ENCODE measurements at regions not wholly inside any gene's neighbourhood (a gene's known extent, or its start where the extent isn't known, plus 50 kb on each side); places are given as distances from the start of the nearest gene placed in this dataset.
"Not testable (repeated sequence)": the region's sequence is repeated elsewhere in the genome, so short reads cannot be mapped to it uniquely, and the experiment has no call there.

- TF ChIP-seq POLR2A, POLR2AphosphoS5 (IDR thresholded peaks at IDR 0.05): not testable (repeated sequence)
- TF ChIP-seq, protein P1, sequence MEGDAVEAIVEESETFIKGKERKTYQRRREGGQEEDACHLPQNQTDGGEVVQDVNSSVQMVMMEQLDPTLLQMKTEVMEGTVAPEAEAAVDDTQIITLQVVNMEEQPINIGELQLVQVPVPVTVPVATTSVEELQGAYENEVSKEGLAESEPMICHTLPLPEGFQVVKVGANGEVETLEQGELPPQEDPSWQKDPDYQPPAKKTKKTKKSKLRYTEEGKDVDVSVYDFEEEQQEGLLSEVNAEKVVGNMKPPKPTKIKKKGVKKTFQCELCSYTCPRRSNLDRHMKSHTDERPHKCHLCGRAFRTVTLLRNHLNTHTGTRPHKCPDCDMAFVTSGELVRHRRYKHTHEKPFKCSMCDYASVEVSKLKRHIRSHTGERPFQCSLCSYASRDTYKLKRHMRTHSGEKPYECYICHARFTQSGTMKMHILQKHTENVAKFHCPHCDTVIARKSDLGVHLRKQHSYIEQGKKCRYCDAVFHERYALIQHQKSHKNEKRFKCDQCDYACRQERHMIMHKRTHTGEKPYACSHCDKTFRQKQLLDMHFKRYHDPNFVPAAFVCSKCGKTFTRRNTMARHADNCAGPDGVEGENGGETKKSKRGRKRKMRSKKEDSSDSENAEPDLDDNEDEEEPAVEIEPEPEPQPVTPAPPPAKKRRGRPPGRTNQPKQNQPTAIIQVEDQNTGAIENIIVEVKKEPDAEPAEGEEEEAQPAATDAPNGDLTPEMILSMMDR (IDR thresholded peaks at IDR 0.05 in 8 of 11, conservative IDR thresholded peaks at IDR 0.05 in 3 of 11) = not testable (repeated sequence)
Observed at GRCh38 chrX:89567787-89568186, 353.9 kb upstream of the TGIF2LX start.

All from spleen (tissue), 7 donors.